NOMO-1 (cell line): ENCODE measurements at regions not wholly inside any gene's neighbourhood (a gene's known extent, or its start where the extent isn't known, plus 50 kb on each side); places are given as distances from the start of the nearest gene placed in this dataset.

Experiments used
- DNase-seq, 2 experiments: peaks; one replicate each; lab custom pipeline; 2025; ENCODE audit not compliant: unreplicated experiment in 2 of 2; lab: John Stamatoyannopoulos, UW

DNA sequence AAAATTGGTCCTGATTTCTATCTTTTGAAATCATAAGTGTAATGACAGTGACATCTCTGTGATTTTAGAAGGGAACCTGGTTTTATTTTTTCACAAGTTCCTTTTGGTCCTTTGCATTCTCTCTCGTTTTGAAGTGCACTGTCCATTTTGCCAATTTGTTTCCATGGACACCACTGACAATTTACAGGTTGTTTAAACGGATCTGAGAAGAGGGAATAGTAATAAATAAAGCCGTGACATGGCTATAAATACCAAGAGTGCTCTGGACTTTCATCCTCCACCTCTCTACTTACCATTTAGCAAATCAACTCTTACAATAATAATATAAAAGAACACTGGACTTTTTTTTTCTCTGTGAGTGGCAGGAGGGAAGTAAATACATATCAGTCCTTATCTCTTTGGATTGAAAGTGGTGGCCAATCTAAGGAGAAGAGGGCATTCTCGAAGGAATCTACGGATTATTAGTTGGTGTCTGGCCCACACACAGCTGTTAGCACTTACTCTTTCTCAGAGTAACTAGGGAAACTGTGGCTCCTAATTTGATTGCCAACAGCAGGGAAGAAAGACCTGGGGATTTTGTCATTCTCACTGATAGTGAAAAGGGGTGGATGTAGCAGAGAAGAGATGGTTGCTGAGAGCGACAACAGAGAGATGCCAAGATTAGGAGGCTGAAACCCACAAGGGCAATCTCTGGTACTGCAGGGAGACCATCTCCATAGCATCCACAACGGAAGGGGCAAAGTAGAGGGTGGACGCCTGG, 108.7 kb upstream of the FSHR start:
- no peak for DNase-seq

DNA sequence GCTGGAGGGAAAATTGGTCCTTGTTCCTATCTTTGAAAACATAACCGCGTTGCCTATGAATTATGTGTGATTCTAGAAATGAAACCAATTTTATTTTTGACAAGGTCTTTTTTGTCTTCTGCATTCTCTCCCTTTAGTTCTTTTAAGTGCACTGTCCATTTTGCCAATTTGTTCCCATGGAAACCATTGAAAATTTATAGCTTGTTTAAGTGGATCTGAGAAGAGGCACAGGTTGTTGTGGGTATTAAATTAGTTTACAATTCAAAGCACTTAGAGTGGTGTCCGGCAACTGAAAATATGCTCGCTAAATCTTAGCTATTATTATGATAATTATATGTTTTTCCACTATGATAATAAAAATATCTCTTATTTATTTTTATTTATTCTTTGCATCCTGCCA, 107.5 kb upstream of the FSHR start:
- DNase-seq = no peak

DNA sequence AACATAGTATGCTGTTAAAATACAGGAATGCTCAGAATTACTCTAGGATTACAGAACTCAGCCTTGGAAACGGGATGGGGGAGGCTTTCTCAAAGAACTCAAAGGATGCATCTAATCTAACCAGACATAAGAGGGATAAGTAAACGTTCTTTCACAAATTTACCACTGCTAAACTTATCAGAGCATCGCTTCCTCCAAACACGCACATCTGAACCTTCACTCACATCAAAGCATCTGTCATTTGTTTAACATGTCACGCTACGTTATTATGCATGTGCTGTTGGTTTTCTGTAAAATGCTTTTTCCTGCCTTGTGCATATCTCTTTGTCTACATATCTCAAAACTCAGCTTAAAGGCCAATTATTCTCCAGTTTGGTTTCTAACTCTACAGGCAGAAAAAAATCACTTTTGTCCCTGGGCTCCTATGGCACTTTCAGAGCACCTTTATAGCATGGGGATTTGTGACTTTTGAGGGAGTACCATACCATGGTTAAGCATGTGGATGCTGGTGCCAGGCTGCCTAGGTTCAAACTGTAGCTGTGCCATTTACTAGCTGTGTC, 106.7 kb upstream of the FSHR start:
- DNase-seq = no peak

DNA sequence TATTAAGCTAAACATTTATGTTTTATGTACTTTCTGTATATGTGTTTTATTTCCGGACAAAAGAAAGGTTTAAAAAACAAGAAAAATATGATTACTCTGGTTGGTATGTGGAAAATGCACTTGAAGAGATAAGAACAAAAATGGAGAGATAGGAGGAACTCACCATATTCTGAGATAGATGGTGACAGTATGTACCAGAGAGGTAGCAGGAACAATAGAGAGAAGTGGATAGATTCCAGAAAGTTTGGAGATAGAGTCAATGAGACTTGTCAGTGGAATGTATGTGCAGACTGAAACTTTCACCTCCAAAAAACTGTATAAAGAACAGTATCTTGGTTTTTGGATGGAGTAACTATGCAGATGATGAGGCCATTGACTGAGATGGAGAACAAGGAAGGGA, 105.6 kb upstream of the FSHR start:
- DNase-seq = no peak

DNA sequence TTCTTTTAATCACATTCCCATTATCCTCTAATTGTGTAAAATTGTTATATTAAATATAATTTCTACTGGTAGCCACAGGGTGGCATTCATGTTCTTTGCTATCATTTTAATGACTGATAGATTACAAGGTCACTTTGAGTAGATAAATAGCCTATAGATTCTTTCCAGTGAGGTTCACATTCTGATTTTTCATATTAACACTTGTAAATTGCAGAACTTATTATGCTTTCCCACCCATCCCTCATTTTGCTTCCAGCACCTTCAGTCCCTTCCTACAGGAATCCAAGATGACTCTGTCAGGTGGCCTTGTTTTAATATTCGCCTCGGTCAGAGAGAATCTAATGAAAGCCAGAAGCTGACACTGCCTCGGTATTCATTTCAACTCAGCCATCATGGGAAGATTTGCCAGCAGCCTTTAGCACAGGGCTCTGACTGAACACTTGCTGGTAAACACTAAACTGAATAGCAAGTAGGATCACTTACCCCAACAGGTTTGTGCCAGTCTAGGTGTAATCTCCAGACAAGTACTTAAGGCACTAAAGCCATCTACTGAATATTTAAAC, 101.2 kb upstream of the FSHR start:
- no peak for DNase-seq

DNA sequence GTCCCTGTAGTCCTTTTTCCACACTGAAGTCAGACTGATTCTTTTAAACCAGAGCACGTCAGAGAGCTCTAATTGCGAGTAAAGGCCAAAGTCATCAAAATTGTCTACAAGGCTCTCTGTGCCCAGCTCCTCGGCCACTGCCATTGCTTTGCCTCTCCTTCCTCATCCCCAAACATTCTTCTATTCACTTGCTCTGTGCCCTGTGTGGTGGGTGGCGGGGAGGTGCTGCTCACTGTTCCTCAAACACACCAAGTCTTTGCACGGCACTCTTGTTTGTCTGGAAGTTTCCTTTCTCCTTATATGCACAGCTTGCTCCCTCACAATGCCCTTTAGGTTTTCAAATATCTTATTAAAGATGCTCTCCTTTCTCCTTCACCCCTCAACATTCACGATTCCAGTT, 100.1 kb upstream of the FSHR start:
- DNase-seq = no peak

DNA sequence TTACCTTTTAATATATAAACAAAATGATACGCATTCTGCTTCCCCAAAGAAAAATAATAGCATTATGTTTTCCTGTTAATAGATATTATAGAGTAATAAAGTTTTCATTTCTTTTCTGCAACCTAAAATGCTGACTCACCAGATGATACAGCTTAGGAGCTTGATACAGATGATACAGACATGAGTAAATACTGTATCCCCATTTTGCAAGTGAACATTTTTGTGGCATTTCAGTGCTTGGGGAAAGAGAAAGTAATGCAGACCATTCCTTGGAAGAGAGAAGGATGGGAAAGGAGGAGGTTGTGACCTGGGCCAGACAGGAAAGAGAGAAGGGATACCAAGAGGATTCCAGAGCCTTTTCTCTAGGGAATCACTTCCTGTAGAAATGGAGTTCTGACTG, 97.5 kb upstream of the FSHR start:
- DNase-seq = no peak

DNA sequence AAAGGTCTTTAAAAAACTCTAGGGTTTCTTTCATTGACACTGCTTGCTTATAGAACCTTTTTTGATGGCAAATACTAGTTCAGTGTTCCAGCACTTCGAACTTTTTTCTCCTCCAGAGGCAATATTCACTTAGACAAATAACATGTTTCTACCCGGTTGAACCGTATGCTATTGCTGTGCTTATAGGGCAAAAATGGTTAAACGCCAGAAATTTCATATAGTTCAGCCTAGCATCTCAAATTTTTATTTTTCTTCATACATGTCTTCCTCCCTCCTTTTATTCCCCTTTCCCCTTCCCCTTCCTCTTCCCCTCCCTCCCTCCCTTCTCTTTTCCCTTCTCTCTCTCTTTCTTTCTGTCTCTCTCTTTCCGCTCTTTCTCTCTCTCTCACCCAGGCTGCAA, 96.9 kb upstream of the FSHR start:
- DNase-seq = no peak

DNA sequence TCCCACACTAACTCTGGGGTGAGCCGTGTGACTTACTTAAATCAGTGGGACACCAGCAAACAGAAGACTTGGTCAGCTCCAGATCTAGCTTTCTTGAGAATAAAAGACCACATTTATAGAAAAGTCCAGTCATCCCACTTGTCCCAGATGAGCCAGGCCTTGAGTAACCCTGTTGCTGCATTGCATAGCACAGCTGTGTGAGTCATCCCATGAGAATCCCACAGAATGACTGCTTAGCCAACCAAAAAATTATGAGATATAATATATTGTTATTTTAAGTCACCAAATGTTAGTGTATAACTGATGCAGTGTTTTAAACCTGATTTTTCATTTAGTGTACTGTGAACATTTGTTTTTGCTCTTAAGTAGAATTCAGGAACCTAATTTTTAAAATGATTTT, 94.2 kb upstream of the FSHR start:
- no peak for DNase-seq

DNA sequence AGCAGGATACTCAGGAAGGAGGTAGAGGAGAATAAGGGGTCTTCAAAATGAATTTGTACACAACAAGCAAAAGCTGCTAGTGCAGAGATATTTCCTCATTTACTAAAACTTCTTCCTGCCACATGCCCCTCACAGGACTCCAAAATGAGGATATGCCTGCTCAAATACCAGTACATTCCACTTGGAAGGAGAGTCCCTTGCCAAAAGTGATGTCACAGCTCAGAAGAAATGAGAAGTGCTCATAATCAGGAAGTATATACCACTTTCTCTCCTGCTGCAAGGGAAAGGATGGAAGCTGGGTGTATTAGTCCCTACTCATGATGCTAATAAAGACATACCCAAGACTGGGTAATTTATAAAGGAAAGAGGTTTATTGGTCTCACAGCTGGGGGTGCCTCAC, 87.7 kb upstream of the FSHR start:
- no peak for DNase-seq

DNA sequence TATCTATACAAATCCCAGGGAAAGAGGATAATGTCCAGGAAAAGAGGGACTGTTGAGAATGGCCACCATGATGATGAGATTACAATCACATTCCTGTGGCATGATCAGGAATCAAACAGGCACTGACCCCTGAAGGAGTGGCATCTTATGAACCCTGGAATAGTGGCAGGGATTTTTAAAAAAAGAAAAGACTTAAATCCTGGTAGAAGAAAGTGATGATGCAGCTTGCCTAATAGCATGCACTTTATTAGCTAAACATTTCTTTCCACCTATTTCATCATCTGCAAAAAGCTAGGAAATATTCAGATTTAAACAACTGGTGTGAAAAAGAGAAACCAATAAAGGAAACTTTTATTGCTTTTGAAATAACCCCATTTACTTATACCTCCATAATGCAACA, 87.2 kb upstream of the FSHR start:
- no peak for DNase-seq

DNA sequence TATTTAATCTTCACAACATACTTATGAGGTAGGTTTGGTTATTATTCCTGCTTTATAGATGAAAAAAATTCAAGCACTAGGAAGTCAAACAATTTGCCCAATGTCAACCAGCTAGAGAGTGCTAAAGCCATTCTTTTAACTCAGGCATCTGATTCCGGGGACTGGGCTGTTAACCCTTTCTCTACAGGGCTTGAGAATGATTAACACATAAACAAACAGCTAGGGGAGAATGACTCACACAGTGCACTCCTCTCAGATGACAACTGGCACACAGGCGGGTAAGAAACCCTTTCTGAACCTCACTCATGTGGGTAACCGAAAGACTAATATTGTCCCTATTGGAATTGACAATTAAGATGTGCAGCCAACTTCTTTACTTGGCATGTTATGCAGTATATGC, 86.3 kb upstream of the FSHR start:
- DNase-seq = no peak

DNA sequence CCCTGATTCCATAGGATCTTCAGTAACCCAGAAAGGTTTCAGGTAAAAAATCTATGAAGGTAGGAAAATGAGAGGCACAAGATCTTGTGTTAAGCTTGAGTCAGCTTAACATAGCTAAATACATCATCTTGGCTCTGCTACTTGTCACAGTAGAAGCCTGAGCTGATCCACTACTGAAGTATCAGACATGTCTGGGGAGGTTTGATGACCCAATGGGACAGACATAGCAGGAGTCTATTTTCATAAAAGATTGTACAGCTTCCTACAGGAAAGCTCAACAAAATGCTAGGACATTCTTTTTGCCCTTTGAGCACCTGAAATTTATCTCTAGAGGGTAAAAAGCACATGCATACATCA, 84.3 kb upstream of the FSHR start:
- no peak for DNase-seq

DNA sequence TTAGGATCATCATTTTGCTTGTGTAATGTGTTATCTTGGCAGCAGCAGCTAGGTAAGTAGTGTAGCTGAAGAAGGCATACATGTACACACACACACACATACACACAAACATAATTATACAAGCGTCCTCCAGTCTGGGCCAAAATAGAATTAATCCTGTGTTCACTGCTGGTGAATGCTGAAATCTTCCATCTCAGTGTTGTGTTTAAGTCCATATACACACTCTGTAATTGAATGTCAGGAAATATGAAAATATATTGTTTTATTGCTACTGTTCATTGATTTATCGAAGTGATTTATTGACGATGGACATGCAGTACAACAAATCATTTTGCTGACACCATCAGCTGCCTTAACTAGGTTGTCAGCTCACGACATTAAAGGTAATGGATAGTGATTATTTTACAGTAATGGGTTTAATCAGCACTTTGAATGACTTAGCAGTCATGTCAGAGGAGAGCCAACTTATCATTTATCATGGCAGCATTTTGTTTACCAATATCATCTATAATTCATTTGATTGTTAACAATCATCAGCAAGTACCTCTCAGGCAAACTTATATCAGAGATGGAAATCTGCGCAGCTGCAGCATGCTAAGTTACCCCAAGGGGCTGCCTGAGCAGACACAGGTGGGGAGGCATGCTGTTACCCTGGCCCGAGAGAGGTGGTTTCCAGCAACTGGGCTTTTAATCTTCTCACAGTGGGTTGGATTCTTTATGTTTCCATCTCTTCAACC, 83.7 kb upstream of the FSHR start:
- DNase-seq = no peak

DNA sequence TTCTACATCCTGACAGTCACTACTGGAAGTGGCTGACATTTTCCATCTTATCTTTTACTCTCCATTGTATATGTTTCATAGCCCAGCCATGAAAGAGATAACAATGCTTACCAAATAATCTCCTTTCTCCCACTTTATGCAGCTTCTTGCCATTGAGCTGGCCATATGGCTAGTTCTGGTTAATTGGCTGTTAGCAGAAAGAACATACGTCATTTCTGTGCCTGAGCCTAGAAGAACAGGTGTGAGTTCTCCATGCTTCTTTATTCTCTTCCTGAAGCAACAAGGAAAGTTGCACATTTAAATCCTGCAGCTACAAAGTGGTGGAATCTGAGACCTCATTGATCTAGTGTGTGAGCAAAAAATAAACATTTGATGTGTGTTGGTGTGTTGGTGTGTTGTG, 82.0 kb upstream of the FSHR start:
- no peak for DNase-seq

DNA sequence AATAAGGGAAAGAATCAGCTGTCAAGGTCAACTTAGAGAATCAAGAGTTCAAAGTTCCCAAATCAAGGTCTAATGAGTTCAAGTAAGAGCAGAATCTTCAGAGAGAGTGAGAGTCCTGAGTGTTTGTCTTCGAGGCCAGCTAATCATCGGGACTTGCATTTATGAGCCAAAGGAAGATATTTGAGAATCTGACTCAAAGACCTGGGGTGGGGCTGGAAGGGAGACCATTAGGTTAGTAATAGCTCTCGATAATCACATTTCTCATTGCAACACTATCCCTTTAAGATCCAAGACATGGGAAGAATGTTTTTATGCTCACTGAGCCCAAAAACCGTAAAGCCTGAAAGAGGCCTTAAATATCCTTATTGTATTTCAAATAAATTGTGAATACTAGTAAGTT, 72.0 kb upstream of the FSHR start:
- no peak for DNase-seq

DNA sequence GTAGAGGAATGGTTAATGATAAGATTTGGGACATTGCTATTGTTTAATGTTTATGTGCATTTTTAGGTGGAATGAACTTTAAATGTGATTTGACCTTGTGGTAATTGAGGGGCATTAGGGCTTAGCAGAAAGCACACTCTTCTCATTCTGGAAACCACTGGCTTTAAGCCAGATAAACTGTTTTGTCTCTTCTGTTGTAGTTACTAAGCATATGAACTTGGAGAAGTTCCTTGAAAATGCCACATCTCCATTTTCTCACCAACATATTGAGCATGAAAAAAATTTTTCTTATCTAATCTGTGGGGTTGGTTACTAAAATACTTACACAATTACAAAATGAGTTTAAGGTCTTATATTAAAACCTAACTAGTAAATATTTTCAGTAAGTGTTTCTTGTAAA, 70.8 kb upstream of the FSHR start:
- DNase-seq = no peak

DNA sequence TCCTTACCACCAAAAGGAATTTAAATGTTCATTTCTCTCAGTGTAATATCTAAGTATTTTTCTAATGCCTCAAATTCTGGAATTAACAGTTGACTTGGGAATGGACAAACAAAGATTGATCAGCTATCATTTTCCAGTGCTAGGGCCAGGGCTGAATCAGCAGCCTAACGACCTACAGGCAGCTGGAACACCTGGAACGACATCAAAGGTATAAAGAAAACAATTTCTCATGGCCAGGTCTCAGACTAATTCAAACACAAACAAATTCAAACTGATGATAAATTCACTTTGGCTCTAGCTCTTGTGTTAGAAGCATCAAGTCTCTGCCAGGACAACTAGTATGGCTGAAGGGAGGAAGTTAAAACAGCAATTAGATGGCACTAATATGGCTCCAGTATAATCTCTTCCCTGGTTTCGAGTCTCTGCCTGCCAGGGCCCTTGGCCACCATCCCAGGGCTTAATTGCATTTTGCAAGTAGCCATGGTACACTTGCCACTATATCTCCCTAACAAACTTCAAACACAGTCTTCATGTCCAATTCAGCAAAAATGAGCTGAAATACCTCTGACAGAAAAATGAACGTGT, 70.2 kb upstream of the FSHR start:
- DNase-seq = no peak

DNA sequence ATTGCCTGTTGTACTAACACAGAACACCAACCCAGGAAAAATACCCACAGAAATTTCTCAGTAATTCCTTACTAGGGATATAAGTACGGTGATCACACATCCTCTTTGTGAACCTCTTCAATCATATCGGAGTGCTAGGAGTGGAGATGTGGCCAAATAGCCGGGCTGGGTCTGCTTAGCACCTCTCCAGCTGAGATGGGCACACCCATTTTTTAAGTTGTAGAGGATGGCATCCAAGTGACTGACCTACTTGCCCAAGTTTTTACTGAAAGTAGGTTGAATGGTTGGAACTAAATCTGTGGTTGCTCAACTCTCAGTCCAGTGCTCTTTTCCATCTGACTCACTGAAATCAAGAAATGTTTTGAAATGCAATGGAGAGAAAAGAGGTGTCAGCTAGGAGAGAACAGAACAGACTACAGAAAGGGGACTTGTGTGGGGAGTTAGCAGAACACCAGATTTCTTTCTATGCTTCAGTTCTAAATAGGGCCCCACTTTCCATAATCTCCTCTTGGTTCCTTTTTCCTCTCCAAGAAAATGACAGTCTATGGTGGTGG, 68.7 kb upstream of the FSHR start:
- DNase-seq = no peak

DNA sequence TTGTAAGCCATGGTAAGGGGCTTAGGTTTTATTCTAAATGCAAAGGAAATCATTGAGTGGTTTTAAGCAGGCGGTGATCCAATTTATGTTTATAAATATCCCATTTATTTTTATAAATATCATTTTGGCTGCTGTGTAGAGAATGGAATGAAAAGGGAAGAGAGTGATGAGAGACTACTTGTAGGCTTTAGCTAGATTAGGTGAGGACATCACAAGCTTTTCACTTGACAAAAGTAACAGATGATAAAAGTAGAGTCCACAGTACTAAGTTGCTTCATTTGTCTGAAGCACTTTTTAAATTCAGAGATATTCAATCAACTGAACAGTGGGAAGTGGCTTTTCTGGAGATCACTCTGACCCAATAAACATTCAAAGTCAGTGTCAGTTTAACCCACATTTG, 65.4 kb upstream of the FSHR start:
- DNase-seq = no peak

DNA sequence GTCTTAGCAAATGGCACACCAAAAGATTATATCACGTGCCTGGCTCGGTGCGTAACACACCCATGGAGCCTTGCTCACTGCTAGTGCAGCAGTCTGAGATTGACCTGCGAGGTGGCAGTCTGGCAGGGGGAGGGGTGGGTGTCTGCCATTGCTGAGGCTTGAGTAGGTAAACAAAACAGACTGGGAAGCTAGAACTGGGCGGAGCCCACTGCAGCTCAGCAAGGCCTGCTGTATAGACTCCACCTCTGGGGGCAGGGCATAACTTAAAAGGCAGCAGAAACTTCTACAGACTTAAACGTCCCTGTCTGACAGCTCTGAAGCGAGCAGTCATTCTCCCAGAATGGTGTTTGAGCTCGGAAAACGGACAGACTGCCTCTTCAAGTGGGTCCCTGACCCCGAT, 55.9 kb upstream of the FSHR start:
- no peak for DNase-seq
